ENCODE measurements at regions not wholly inside any gene's neighbourhood (a gene's known extent, or its start where the extent isn't known, plus 50 kb on each side); places are given as distances from the start of the nearest gene placed in this dataset.
"Not testable (repeated sequence)": the region's sequence is repeated elsewhere in the genome, so short reads cannot be mapped to it uniquely, and the experiment has no call there.

DNA sequence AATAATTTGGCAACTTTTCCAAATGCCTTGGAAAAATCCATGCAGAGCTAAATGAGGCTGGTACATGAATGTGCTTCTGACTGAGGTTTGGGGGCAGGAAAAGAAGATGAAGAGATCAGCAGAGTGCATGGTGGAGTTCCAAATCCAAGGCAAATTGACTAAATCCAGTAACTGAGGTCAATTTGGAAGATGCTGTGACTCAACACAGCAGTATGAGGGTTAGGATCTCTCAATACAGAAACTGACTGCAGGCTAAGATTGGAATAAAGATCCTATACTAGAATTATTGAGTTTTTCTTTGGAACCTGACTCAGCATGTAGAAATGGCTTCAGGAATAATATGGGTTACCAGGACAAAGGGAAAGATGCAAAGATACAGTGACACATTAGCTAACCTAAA, 99.3 kb upstream of the FAT3 start:
- intact Hi-C loops (cut with DNase I), result no loop called here
- DNase-seq (ENCODE audit: missing footprints) (no peak), ATAC-seq (no peak)

DNA sequence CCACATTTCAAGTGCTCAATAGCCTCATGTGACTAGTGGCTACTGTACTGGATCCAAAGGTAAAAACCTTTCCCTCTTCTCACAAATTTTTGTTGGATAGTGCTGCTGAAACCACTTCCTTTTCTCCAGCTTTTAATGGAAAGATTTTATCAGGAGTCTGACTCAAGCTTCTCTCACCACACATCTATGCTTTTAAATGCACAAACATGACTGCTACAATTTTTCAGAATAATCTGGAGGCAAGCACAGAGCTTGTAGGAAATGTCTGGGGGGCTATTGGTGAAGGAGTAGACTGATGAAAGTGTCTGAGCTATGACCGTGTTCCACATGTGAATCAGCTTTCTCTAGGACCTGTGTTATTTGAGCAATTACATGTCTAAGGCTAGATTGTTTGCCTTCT, 101.1 kb upstream of the FAT3 start:
- DNase-seq (ENCODE audit: missing footprints) (no peak), ATAC-seq (no peak)
- intact Hi-C loops (cut with DNase I), result no loop called here

DNA sequence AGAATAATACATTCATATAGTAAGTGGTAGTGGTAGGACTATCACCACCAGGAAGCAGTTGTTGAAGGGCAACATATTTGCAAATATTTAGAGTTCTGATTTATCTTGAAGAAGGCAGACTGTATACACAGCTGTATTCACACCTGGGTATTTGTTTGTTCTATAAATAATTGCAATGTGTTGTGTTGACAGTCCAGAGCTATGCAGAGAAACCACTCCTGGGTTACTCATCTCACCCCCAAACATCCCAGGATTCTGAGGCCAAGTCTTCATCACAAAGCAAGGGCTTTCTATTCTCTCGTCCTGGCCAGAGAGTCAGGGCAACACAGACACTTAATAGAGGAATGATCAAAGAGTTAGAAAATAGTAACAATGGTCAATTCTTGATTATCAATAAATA, 102.1 kb upstream of the FAT3 start:
- intact Hi-C loops (cut with DNase I), result no loop called here
- ATAC-seq, result no peak
- DNase-seq (ENCODE audit: missing footprints), result no peak

DNA sequence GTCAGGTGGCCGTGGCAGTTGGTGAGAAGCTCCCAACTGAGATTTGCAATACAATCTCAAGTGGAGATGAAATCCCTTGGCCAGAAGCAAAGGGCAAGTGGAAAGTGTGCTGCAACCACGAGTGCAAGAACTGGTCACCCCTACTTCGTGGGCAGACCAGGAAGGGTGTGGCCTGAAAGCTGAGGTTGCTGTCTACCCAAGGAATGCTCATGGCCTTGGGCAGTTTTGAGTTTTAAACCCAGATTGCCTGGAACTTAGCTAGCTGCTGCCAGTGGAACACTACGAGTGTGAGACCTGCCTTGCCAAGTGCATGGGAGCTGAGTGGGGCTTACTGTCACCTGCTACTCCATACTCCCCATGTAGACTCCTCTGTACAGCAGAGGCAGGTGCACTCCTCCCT, 113.3 kb upstream of the FAT3 start:
- no peak for ATAC-seq
- no peak for DNase-seq (ENCODE audit: missing footprints)
- intact Hi-C loops (cut with DNase I), result no loop called here

DNA sequence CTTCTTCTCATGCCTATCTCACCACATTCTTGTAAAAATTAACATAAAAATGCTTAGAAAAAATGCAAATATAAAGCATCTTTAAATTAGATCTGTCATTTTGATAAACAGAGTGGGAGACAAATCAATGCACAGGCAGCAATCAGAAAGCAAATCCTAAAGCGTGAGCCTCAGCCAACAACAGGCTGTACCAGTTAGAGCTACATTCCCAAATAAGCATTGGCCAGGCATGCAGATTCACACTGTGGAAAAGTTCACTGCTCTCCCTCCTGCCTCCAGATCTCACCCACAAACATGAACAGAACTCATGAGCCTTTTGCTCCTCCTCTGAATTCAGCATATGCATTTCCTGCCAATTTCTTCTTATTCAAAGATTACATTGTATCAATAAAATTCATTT, 115.2 kb upstream of the FAT3 start:
- ATAC-seq (no peak), DNase-seq (ENCODE audit: missing footprints) (no peak)
- intact Hi-C loops (cut with DNase I), result no loop called here

DNA sequence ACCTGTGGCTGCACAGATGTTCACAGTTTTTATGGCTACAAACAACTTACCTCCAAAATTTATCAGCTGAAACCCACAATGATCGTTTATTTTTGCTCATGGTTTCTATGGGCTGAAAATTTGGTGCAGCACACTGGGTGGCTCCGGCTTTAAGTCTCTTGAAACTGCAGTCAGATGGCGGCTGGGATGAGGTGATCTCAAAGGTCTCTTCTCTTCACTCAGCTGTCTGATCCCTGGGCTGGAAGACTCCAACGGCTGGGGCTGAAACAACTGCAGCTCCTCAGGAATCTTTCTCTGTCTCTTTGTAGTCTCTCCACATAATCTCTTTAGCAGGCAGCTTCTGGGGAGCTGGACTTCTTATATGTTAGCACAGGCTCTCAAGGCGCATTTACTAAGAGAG, 117.3 kb upstream of the FAT3 start:
- intact Hi-C loops (cut with DNase I), result no loop called here
- DNase-seq (ENCODE audit: missing footprints) (no peak), ATAC-seq (no peak)

DNA sequence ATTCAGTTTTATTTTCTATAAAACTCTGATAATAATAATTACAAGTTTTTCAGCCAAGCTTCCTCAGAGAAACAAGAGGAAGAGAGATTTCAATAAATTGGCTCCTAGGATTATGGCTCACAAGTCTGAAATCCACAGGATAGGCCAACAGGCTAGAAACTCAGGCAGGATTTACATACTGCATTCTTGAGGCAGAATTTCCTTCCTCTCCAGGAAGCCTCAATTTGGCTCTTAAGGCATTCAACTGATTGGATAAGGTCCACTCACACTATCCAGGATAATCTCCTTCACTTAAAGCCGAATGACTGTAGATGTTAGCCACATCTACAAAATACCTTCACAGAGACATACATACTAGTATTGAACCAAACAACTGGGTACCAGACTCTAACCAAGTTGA, 120.3 kb upstream of the FAT3 start:
- DNase-seq (ENCODE audit: missing footprints), result no peak
- ATAC-seq, result no peak
- intact Hi-C loops (cut with DNase I), result no loop called here

DNA sequence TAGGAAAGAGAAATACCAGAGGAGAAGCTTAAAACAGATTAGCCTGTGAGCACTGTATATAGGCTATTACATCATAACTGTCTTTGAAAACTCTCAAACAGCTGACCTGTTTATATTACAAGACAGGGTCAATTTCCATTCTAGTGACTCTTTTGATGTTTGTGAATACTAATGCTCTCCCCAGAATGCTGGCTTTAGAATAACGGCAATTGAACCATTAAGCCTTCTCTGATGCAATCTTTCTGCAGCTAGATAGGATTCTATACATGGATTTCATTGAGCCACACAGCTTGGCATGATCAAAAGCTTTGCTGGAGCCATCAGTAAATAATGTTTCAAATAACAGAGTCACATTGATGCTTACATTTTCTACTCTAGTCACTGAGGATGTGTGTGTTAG, 122.7 kb upstream of the FAT3 start:
- DNase-seq (ENCODE audit: missing footprints) (no peak), ATAC-seq (no peak)
- intact Hi-C loops (cut with DNase I), result no loop called here

DNA sequence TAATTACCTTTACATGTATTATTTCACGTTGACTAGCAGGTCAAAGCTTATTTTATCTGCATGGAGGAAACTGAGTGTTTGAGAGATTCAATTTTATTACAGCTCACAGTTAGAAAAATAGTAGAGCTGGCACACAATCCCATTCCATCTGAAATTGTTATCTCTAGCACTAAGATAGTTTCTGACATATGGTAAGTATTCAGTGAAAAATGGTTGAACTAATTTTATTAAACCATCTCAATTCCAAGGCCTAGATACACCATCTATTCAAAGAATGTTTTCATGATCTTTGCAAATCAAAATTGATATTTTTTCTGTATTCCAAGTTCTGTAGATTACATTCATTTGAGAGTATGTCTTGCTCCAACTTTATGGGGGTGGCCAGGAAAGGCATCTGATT, 125.4 kb upstream of the FAT3 start:
- DNase-seq (ENCODE audit: missing footprints) (no peak), ATAC-seq (no peak)
- intact Hi-C loops (cut with DNase I), result no loop called here

DNA sequence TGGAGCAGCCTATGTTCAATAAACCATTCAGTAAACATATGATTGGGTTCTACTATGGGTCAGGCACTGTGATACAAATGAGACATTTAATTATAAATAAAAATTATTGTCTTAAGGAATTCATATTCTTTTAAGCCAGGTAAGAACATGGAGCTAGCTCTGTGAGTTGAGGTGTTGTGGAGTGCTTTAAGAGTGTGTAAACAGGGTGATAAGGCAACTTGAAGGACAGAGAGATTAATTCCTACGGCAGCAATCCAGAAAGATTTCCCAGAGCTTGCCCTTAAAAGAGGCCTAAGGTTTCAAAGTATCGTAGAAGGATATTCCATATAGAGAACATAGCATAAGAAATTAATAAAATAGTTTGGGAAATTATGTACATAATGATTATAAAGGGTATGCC, 126.4 kb upstream of the FAT3 start:
- DNase-seq (ENCODE audit: missing footprints) (no peak), ATAC-seq (no peak)
- intact Hi-C loops (cut with DNase I), result no loop called here

DNA sequence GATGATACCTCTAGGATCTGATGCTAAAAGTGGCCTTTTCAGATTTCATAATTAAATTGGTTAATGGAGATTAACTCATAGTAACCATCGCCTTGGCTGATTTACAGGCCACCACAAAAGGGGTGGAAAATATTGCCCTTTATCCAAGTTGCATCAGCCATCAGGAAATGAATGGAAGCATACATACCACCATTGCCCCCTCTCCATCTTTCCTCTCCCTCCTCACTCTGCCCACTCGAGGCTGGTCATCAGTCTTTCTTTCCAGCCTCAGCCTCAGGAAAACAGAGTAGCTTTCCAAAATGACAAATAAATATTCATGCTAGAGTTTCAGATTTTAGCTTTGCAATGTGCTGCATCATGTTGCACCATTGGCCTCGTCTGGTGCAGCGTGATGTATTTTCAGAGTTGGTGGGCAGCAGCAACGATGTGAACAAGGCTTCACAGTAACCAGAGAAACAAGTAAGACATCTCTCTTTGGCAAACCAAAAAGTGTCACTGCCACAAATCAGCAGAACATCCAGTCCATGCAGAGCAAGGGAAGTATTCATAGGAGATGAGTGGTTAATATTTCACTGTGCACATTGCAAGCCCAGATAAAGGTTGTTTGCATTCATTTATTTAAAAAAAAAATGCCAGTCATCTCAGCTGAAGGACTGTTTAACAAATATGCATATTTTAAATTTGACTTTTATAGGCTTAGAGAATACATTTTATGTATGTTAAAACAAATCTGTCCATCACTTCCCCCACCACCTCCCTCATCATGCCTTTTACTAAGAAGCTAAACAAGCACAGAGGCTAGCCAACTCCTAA, 136.7 kb upstream of the FAT3 start:
- ATAC-seq, result no peak
- intact Hi-C loops (cut with DNase I), result no loop called here
- no peak for DNase-seq (ENCODE audit: missing footprints)

DNA sequence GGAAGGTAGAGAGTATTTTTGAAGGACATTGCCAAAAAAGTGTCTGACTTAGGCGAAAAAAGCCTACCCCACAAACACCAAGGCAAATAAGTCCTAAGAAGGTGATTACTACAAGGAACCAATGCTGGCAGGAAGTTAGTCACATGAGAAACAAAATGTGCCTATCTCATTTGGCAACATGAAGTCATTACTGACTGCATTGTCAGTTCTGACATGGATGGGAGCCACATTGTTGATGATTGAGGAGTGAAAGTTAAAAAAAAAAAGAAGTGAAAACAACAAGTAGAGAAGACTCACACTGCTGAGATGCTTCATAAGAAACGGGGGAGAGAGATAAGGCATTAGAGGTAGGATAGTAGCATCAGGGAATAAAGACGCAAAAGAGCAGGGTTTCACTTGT, 141.5 kb upstream of the FAT3 start:
- no peak for DNase-seq (ENCODE audit: missing footprints)
- ATAC-seq, result no peak
- intact Hi-C loops (cut with DNase I), result no loop called here

DNA sequence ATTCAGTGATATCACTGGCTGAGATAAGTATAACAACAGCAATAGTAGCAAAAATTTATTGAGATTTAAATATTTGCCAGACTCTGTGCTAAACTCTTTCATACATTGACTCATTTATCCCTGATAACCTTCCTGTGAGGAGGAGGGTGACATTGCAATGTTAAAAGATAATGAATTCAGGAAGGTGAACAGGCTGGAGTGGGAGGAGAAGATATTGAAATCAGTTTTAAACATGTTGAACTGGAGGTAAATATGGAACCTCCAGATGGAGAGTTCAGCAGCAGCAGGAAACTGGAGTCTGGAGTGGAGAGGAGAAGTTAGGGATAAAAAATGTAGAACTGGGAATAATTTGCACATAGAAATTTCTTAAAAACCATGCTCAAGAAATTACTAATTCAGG, 142.0 kb upstream of the FAT3 start:
- no peak for ATAC-seq
- DNase-seq (ENCODE audit: missing footprints), result no peak
- intact Hi-C loops (cut with DNase I), result no loop called here

DNA sequence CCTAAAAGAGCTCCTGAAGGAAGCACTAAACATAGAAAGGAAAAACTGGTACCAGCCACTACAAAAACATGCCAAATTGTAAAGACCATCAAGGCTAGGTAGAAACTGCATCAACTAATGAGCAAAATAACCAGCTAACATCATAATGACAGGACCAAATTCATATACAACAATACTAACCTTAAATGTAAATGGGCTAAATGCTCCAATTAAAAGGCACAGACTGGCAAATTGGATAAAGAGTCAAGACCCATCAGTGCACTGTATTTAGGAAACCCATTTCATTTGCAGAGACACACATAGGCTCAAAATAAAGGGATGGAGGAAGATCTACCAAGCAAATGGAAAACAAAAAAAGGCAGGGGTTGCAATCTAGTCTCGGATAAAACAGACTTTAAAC, 150.1 kb upstream of the FAT3 start:
- ATAC-seq; intact Hi-C loops (cut with DNase I); DNase-seq (ENCODE audit: missing footprints): not testable (repeated sequence)

DNA sequence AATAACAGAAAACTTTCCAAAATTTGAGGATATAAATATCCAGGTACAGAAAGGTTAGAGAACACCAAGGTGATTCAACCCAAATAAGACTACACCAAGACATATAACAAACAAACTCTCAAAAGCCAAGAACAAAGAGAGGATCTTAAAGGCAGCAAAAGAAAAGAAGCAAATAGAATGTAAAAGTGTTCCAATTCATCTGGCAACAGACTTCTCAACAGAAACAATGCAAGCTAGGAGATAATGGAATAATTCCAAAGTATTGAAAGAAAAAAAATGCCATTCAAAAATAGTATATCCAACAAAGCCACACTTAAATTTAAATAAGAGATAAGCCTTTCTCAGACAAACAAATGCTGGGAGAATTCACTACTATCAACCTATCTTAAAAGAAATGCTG, 153.0 kb upstream of the FAT3 start:
- ATAC-seq (no peak), DNase-seq (ENCODE audit: missing footprints) (no peak)
- intact Hi-C loops (cut with DNase I), result no loop called here

DNA sequence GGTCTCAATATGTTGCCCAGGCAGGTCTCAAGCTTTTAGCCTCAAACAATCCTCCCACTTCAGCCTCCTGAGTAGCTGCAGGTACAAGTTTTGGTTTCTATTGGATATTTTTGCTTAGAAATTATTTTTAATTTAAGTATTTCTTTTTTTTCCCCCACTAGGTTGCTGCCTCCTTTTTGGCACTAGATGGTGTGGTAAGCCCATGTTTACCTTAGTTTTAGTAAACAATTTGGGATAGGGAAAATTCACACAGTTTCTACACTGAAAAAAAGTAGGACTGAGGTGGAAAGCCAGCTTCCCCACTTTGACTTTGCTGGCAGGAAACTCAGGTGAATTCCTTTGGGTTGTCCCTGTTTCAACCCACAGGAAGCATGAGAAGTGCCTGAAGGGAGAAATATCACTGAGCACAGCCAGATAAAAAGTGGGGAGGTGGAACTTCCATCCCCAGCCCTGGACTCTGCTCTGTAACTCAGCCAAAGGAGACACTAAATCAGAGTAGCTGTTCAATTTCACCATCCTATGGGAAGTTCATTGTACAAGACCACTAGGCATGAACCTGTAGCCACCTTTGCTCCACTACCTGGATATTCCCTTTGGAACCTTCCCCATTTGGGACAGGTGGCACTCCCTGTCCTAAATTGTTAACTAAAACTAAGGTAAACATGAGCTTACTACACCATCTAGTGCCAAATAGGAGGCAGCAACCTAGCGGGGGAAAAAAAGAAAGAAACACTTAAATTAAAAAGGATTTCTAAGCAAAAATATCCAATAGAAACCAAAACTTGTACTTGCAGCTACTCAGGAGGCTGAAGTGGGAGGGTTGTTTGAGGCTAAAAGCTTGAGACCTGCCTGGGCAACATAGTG, 154.4 kb upstream of the FAT3 start:
- no peak for DNase-seq (ENCODE audit: missing footprints)
- no peak for ATAC-seq

DNA sequence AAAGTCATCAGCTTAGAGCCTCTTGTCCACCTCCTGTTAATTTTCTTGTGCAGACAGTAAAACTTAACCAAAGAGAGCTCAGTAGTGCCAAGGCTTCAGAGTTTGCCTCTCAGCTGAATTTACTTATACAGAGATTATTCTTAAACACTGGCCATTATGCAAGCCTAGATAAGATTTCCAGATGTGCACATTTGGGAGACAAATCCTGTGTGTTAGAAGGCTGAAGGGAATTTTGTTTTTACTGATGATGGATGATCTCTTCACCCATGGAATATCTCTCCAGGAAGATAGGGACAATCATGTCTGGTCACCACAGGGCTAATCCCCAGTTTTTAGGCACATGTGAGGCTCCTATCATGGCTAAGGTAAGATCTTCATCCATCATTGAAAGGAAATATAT, 157.6 kb upstream of the FAT3 start:
- intact Hi-C loops (cut with DNase I), result no loop called here
- DNase-seq (ENCODE audit: missing footprints) (no peak), ATAC-seq (no peak)

More for the DNA sequence above, 154.4 kb upstream of the FAT3 start:
- intact Hi-C loops (cut with DNase I), result no loop called here

DNA sequence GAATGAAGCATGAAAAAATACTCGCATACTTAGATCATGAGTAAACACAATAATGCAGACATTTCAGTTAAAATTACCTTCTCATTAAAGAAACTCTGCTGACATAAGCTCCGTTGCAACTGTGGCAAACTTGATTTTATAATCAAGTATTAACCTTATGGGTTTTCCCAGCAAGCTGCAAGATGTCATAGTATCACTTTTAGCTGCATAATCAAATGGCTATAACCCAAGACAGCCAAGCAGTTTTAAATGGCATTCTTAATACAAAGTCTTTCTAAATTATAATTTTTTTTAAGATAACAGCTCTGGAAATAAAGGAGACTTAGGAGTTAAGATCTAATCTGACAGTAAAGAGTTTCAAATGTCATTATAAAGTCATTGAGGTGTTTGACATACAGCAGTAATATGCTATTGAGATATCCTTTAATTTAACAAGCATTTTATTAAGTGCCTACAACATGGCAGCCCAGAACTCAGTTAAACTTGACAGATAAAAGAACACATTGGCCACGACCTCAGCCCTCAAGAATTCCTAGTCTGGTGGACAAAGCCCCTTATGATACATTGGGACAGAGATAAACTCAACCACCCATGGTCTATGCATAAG, 163.1 kb upstream of the FAT3 start:
- ATAC-seq, result no peak
- DNase-seq (ENCODE audit: missing footprints), result no peak

DNA sequence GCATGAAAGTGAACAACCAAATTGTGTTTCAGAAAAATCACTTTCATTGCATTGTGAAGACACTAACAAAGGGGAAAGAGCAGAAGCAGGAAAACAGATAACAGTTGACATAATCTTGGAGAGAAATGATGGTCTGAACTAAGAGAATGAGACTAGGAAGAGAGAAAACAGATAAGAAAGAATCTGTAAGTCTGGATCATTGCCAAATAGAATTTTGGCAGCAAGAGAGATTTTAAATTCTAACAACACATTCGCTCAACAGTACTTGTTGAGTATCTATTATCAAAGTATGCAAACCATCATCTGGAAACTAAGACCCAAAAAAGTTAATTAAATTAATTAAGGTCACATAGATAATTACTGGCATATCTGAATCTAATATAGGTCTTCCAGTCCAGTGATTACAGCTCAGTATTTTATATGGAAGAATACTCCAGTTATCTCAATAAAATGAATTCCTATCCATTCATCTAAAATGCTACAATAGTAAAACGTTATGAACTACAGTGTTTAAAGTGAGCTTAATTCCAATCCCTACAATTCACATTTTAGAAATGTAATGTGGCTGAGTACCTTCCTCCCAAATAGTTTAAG, 166.7 kb upstream of the FAT3 start:
- intact Hi-C loops (cut with DNase I), result no loop called here
- no peak for ATAC-seq
- DNase-seq (ENCODE audit: missing footprints), result no peak

More for the DNA sequence above, 163.1 kb upstream of the FAT3 start:
- intact Hi-C loops (cut with DNase I), result no loop called here

DNA sequence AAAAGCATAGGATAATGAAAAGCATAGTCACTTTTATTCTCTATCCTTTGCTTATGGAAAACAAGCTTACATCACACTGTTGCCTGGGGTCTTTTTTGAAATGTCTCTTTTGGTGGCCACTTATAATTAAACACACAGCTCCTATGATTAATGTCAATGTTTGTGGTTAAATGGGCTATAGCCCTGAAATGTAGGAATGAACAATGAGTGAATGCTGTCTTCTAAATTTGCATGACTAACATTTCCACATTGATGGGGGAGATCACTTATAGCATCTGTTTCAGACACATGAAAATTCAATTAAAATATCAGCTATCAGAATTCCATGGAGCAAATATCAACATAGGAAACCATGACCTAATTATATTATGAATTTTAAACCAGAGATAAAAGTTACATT, 171.4 kb upstream of the FAT3 start:
- ATAC-seq (no peak), DNase-seq (ENCODE audit: missing footprints) (no peak)
- intact Hi-C loops (cut with DNase I), result no loop called here
